ENCODE measurements at regions not wholly inside any gene's neighbourhood (a gene's known extent, or its start where the extent isn't known, plus 50 kb on each side); places are given as distances from the start of the nearest gene placed in this dataset.

DNA sequence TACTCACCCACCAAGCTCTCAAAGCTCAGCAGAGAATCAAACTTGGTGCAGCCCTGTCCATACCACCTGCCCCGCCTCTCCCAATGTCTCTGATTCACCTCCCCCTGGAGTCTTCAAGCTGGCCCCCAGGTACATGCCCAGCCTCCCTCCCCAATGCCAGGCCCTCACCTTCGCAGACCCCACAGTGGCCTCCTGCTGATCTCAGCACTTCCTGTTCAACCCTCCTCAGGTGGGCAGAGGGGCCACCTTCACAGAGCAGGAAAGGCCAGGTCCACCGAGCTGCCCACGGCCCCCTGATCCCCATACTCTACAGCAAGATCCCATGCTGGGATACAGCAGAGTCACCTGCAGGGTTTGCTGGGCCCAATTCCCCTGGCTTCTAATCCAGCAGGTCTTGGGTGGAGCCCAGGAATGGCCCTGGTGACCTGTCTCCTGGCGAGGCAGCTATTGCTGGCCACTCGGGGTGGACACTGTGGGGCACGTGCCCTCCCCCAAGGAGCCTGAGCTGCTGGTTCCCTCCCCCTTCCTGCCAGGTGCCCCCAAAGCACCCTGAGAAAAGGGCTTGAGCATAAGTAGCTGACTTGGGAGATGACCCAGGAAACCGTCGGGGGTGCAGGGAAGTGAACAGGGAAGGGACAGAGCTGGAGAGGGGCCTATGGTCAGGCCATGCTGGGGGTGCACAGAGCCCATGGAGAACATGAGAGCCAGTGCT is 150.7 kb downstream of the BRD1 start:
- Histone ChIP-seq H2AFZ (no peak overlapping the region), H3F3A (replicated peaks; ENCODE audit: low read depth) (no peaks in the 10 kb centered on the region), H4K20me1 (replicated peaks; ENCODE audit: insufficient read depth) (no peaks in the 10 kb centered on the region), H3K4me3 (no peak overlapping the region), H3K4me1 (ENCODE audit: insufficient read depth) (no peaks in the 10 kb centered on the region), H3K27me3 (ENCODE audit: insufficient read depth) (no peaks in the 10 kb centered on the region), H3K27ac (ENCODE audit: low read depth) (no peak overlapping the region), H3K36me3 (ENCODE audit: insufficient read depth) (no peaks in the 10 kb centered on the region; the same call in 1 of the 2 replicates), H3K9me2 (ENCODE audit: insufficient read depth) (no peaks in the 10 kb centered on the region), H3K79me2 (replicated peaks; ENCODE audit: insufficient read depth) (no peaks in the 10 kb centered on the region), H3K4me2 (no peak overlapping the region)
- Mint-ChIP-seq H3K9me3 (no peaks in the 10 kb centered on the region), H3K4me3 (no peak overlapping the region), H3K36me3 (ENCODE audit: low read depth) (no peaks in the 10 kb centered on the region), H3K4me1 (peaks cover under 1% of the 10 kb centered on the region; the same call in 1 of the 3 replicates), H3K27ac (no peak overlapping the region), H3K27me3 (ENCODE audit: insufficient read depth, low read depth, poor library complexity) (peaks cover 22% of the 10 kb centered on the region)
- ATAC-seq (no peak), DNase-seq (ENCODE audit: low spot score) (no peak)
- TF ChIP-seq JUNB (IDR thresholded peaks at IDR 0.05; ENCODE audit: unreplicated experiment) (no peak), CTCF (conservative IDR thresholded peaks at IDR 0.05; ENCODE audit: low read depth in 2 of 2) (no peak), EZH2phosphoT487 (IDR thresholded peaks at IDR 0.05; ENCODE audit: unreplicated experiment) (no peak), STAT1 (IDR thresholded peaks at IDR 0.05; ENCODE audit: unreplicated experiment) (no peak), NANOG (IDR thresholded peaks at IDR 0.05; ENCODE audit: borderline replicate concordance) (no peak), ZNF331 (CRISPR knock-in tag; IDR thresholded peaks at IDR 0.05; ENCODE audit: low read depth) (no peak), CREB1 (CRISPR knock-in tag; IDR thresholded peaks at IDR 0.05; ENCODE audit: low read depth) (no peak), ETS1 (IDR thresholded peaks at IDR 0.05) (no peak), EZH2 (IDR thresholded peaks at IDR 0.05; ENCODE audit: low read depth, unreplicated experiment) (no peak), ZNF114 (CRISPR knock-in tag; IDR thresholded peaks at IDR 0.05) (no peak), POLR2AphosphoS5 (IDR thresholded peaks at IDR 0.05; ENCODE audit: low read depth) (no peak)
- TF ChIP-seq, protein P1, sequence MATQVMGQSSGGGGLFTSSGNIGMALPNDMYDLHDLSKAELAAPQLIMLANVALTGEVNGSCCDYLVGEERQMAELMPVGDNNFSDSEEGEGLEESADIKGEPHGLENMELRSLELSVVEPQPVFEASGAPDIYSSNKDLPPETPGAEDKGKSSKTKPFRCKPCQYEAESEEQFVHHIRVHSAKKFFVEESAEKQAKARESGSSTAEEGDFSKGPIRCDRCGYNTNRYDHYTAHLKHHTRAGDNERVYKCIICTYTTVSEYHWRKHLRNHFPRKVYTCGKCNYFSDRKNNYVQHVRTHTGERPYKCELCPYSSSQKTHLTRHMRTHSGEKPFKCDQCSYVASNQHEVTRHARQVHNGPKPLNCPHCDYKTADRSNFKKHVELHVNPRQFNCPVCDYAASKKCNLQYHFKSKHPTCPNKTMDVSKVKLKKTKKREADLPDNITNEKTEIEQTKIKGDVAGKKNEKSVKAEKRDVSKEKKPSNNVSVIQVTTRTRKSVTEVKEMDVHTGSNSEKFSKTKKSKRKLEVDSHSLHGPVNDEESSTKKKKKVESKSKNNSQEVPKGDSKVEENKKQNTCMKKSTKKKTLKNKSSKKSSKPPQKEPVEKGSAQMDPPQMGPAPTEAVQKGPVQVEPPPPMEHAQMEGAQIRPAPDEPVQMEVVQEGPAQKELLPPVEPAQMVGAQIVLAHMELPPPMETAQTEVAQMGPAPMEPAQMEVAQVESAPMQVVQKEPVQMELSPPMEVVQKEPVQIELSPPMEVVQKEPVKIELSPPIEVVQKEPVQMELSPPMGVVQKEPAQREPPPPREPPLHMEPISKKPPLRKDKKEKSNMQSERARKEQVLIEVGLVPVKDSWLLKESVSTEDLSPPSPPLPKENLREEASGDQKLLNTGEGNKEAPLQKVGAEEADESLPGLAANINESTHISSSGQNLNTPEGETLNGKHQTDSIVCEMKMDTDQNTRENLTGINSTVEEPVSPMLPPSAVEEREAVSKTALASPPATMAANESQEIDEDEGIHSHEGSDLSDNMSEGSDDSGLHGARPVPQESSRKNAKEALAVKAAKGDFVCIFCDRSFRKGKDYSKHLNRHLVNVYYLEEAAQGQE (IDR thresholded peaks at IDR 0.05; ENCODE audit: unreplicated experiment), result no peak
- TF ChIP-seq, protein P2, sequence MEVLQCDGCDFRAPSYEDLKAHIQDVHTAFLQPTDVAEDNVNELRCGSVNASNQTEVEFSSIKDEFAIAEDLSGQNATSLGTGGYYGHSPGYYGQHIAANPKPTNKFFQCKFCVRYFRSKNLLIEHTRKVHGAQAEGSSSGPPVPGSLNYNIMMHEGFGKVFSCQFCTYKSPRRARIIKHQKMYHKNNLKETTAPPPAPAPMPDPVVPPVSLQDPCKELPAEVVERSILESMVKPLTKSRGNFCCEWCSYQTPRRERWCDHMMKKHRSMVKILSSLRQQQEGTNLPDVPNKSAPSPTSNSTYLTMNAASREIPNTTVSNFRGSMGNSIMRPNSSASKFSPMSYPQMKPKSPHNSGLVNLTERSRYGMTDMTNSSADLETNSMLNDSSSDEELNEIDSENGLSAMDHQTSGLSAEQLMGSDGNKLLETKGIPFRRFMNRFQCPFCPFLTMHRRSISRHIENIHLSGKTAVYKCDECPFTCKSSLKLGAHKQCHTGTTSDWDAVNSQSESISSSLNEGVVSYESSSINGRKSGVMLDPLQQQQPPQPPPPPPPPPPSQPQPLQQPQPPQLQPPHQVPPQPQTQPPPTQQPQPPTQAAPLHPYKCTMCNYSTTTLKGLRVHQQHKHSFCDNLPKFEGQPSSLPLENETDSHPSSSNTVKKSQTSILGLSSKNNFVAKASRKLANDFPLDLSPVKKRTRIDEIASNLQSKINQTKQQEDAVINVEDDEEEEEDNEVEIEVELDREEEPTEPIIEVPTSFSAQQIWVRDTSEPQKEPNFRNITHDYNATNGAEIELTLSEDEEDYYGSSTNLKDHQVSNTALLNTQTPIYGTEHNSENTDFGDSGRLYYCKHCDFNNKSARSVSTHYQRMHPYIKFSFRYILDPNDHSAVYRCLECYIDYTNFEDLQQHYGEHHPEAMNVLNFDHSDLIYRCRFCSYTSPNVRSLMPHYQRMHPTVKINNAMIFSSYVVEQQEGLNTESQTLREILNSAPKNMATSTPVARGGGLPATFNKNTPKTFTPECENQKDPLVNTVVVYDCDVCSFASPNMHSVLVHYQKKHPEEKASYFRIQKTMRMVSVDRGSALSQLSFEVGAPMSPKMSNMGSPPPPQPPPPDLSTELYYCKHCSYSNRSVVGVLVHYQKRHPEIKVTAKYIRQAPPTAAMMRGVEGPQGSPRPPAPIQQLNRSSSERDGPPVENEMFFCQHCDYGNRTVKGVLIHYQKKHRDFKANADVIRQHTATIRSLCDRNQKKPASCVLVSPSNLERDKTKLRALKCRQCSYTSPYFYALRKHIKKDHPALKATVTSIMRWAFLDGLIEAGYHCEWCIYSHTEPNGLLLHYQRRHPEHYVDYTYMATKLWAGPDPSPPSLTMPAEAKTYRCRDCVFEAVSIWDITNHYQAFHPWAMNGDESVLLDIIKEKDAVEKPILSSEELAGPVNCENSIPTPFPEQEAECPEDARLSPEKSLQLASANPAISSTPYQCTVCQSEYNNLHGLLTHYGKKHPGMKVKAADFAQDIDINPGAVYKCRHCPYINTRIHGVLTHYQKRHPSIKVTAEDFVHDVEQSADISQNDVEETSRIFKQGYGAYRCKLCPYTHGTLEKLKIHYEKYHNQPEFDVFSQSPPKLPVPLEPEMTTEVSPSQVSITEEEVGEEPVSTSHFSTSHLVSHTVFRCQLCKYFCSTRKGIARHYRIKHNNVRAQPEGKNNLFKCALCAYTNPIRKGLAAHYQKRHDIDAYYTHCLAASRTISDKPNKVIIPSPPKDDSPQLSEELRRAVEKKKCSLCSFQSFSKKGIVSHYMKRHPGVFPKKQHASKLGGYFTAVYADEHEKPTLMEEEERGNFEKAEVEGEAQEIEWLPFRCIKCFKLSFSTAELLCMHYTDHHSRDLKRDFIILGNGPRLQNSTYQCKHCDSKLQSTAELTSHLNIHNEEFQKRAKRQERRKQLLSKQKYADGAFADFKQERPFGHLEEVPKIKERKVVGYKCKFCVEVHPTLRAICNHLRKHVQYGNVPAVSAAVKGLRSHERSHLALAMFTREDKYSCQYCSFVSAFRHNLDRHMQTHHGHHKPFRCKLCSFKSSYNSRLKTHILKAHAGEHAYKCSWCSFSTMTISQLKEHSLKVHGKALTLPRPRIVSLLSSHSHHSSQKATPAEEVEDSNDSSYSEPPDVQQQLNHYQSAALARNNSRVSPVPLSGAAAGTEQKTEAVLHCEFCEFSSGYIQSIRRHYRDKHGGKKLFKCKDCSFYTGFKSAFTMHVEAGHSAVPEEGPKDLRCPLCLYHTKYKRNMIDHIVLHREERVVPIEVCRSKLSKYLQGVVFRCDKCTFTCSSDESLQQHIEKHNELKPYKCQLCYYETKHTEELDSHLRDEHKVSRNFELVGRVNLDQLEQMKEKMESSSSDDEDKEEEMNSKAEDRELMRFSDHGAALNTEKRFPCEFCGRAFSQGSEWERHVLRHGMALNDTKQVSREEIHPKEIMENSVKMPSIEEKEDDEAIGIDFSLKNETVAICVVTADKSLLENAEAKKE (CRISPR knock-in tag; IDR thresholded peaks at IDR 0.05), result no peak

Data from GM23338 (cell line).